Endothelial cell of umbilical vein (primary cell): ENCODE measurements at regions not wholly inside any gene's neighbourhood (a gene's known extent, or its start where the extent isn't known, plus 50 kb on each side); places are given as distances from the start of the nearest gene placed in this dataset.

Experiments
- BruUV-seq: library from RNA; stranded (reverse); fragments of 400-500 nt; replicated peaks from 2 replicates; lab custom pipeline; 2021; lab: Mats Ljungman, UMichigan
- CTCF ChIA-PET: fragments of 300-600, 350-600 bp; sonication (Branson Sonifier 250); formaldehyde crosslinking; loops from one replicate; lab custom pipeline; 2021; ENCODE audit warnings: antibody characterized with exemption, inconsistent platforms; lab: Charles Lee
- POLR2A ChIA-PET: fragments of 300-600, 350-600 bp; sonication (Branson Sonifier 250); formaldehyde crosslinking; loops from one replicate; lab custom pipeline; 2021; ENCODE audit warnings: antibody characterized with exemption, inconsistent platforms; lab: Charles Lee
- DNase-seq: peaks from one replicate; pipeline ENCODE4 v3.0.0-alpha.2; 2011; ENCODE audit warnings: low read depth, low spot score
- FAIRE-seq: peaks from 2 replicates; lab custom pipeline; 2011; peaks lifted over from hg19 to GRCh38; lab: Jason Lieb, UNC
- H2AFZ ChIP-seq: 2 replicates; pipeline ENCODE4 v1.6.0; 2012; ENCODE audit warnings: low read depth, low read length, control low read depth, inconsistent platforms
- H3K27ac ChIP-seq: 2 replicates; pipeline ENCODE4 v1.5.1; 2011; ENCODE audit warnings: low read depth, mild to moderate bottlenecking, control low read depth, low read length, moderate library complexity; ENCODE audit not compliant: insufficient read depth
- H3K27me3 ChIP-seq, 2 experiments: 2 replicates each; pipeline versions ENCODE4 v1.6.0 to v1.6.1; 2011; ENCODE audit warnings: low read length in 2 of 2, mixed read lengths in 1 of 2; ENCODE audit not compliant: control insufficient read depth in 2 of 2, insufficient read depth in 2 of 2
- H3K36me3 ChIP-seq, 2 experiments: 2 replicates in 1 of 2; 3 replicates in 1 of 2; pipeline ENCODE4 v1.5.1; 2011; ENCODE audit warnings: low read length in 2 of 2, mild to moderate bottlenecking in 1 of 2, moderate library complexity in 1 of 2; ENCODE audit not compliant: control insufficient read depth in 2 of 2, insufficient read depth in 2 of 2; ENCODE audit errors: extremely low read depth in 1 of 2
- H3K4me1 ChIP-seq: 3 replicates; pipeline ENCODE4 v1.5.1; 2011; ENCODE audit warnings: mild to moderate bottlenecking, low read length; ENCODE audit not compliant: control insufficient read depth, insufficient read depth; ENCODE audit errors: extremely low read depth
- H3K4me2 ChIP-seq: 2 replicates; pipeline ENCODE4 v1.6.1; 2011; ENCODE audit warnings: low read length, control low read depth, mixed read lengths; ENCODE audit not compliant: insufficient read depth
- H3K4me3 ChIP-seq, 3 experiments: fragments of 200-600 bp in 1 of 3; sonication (generic), shearing (Covaris generic) in 1 of 3; replicated peaks in 1 of 3; 2 replicates each; pipeline ENCODE4 v1.5.1; 2011 to 2016; ENCODE audit warnings: control low read depth in 3 of 3, low read length in 3 of 3, mild to moderate bottlenecking in 2 of 3, inconsistent platforms in 1 of 3, low read depth in 1 of 3, moderate library complexity in 1 of 3; ENCODE audit not compliant: insufficient read depth in 1 of 3
- H3K79me2 ChIP-seq: 2 replicates; pipeline ENCODE4 v1.6.0; 2012; ENCODE audit warnings: low read length, inconsistent platforms; ENCODE audit not compliant: control insufficient read depth, insufficient read depth
- H3K9ac ChIP-seq: replicated peaks from 2 replicates; pipeline ENCODE3; 2011; ENCODE audit warnings: low read length, control low read depth; ENCODE audit not compliant: insufficient read depth; ENCODE audit errors: extremely low read depth
- H3K9me1 ChIP-seq: replicated peaks from 3 replicates; pipeline ENCODE4 v1.6.0; 2011; ENCODE audit warnings: mild to moderate bottlenecking, low read length; ENCODE audit not compliant: control insufficient read depth, insufficient read depth; ENCODE audit errors: extremely low read depth
- H3K9me3 ChIP-seq: replicated peaks from 2 replicates; pipeline ENCODE4 v1.5.1; 2012; ENCODE audit warnings: low read length, inconsistent platforms; ENCODE audit not compliant: control insufficient read depth, insufficient read depth
- H4K20me1 ChIP-seq: replicated peaks from 2 replicates; pipeline ENCODE3; 2011; ENCODE audit warnings: mild to moderate bottlenecking, low read length; ENCODE audit not compliant: control insufficient read depth, insufficient read depth; ENCODE audit errors: extremely low read depth
- EZH2 ChIP-seq: IDR thresholded peaks from 2 replicates; pipeline ENCODE4 v1.6.1; 2012; ENCODE audit warnings: borderline replicate concordance, low read depth, mild to moderate bottlenecking, moderate library complexity, low read length, inconsistent platforms; ENCODE audit not compliant: severe bottlenecking
- FOS ChIP-seq: IDR thresholded peaks from 2 replicates; pipeline ENCODE4 v1.6.1; 2011; ENCODE audit warnings: mild to moderate bottlenecking, low read length, moderate library complexity, borderline replicate concordance; ENCODE audit not compliant: insufficient read depth
- GATA2 ChIP-seq: IDR thresholded peaks from 2 replicates; pipeline ENCODE4 v1.7.0; 2011; ENCODE audit warnings: low read depth, mild to moderate bottlenecking, moderate library complexity, mixed read lengths, low read length; ENCODE audit not compliant: insufficient read length, insufficient read depth
- JUN ChIP-seq: IDR thresholded peaks from 2 replicates; pipeline ENCODE4 v1.6.1; 2011; ENCODE audit warnings: borderline replicate concordance, low read depth; ENCODE audit not compliant: insufficient read length, insufficient read depth
- MYC ChIP-seq: IDR thresholded peaks from one replicate; pipeline ENCODE4 v1.6.1; 2011; ENCODE audit warnings: mild to moderate bottlenecking, low read depth, low read length
- POLR2A ChIP-seq: IDR thresholded peaks from 2 replicates; pipeline ENCODE4 v1.6.1; 2012; ENCODE audit warnings: low read depth, mild to moderate bottlenecking, control low read depth, low read length
- POLR2AphosphoS5 ChIP-seq: IDR thresholded peaks from 2 replicates; pipeline ENCODE4 v1.6.1; 2012; ENCODE audit warnings: low read depth, mild to moderate bottlenecking, control low read depth, low read length, moderate library complexity; ENCODE audit not compliant: insufficient read depth
- dilution Hi-C: fragments of 300-500 bp; cut with MboI; formaldehyde crosslinking; loops from one replicate; pipeline ENCODE4 v1.15.0; 2019; ENCODE audit warnings: low sequenced_read_pairs; ENCODE audit not compliant: extremely low pct_ligation_motif_present
- intact Hi-C: fragments of 100-400 bp; cut with micrococcal nuclease; formaldehyde crosslinking; loops from one replicate; pipeline ENCODE4 v1.10.0; 2022
- TF ChIP-seq, protein P1 (sequence below), 2 donors: IDR thresholded peaks; 1 replicate in 1 of 2; 2 replicates in 1 of 2; pipeline ENCODE4 v1.5.1; 2011; ENCODE audit warnings: low read length in 2 of 2, mild to moderate bottlenecking in 2 of 2, moderate library complexity in 2 of 2, control low read depth in 1 of 2, inconsistent platforms in 1 of 2, low read depth in 1 of 2; ENCODE audit not compliant: insufficient read depth in 1 of 2; ENCODE audit errors: extremely low read depth in 1 of 2
- TF ChIP-seq, protein P2 (sequence below): IDR thresholded peaks from 2 replicates; pipeline ENCODE4 v1.6.1; 2011; ENCODE audit not compliant: insufficient read depth, insufficient read length

DNA sequence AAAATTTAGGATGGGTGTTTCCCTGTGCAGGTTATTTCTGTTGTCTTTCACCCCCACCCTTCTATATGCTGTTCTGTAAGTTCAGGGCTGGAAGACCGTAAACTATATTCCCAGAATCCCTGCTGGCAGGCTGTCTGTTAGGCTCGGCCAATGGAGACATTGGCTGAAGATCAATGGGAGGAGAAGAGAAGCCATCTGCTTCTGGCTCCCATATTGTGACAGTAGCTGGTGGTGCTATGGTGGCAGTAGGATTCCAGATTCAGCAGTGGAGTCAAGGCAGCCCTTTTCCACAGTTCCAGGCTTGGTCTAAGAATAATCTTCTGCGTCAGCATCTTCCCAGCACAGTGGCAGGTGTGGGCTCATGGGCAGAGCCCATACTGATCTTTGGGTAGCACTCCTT lies 226.6 kb downstream of the ABHD5 start:
- ChIA-PET POLR2A (no interaction called here), CTCF (no interaction called here)
- Histone ChIP-seq H3K9me1 (no peaks in the 10 kb centered on the region), H3K9me3 (no peaks in the 10 kb centered on the region), H3K9ac (no peak overlapping the region), H3K4me1 (no peaks in the 10 kb centered on the region), H3K4me2 (no peak overlapping the region), H4K20me1 (no peaks in the 10 kb centered on the region), H3K27ac (no peak overlapping the region), H2AFZ (no peak overlapping the region), H3K79me2 (no peaks in the 10 kb centered on the region), H3K36me3 (no peaks in the 10 kb centered on the region), H3K27me3 (peaks cover 3 to 17% of the 10 kb centered on the region in 2 experiments), H3K4me3 (no peak overlapping the region)
- no TSS peak for BruUV-seq
- intact Hi-C loops, result no loop called here
- dilution Hi-C loops, result no loop called here
- DNase-seq (no peak), FAIRE-seq (no peak)
- no peak for TF ChIP-seq EZH2
- no peak for TF ChIP-seq GATA2
- TF ChIP-seq, protein P1, sequence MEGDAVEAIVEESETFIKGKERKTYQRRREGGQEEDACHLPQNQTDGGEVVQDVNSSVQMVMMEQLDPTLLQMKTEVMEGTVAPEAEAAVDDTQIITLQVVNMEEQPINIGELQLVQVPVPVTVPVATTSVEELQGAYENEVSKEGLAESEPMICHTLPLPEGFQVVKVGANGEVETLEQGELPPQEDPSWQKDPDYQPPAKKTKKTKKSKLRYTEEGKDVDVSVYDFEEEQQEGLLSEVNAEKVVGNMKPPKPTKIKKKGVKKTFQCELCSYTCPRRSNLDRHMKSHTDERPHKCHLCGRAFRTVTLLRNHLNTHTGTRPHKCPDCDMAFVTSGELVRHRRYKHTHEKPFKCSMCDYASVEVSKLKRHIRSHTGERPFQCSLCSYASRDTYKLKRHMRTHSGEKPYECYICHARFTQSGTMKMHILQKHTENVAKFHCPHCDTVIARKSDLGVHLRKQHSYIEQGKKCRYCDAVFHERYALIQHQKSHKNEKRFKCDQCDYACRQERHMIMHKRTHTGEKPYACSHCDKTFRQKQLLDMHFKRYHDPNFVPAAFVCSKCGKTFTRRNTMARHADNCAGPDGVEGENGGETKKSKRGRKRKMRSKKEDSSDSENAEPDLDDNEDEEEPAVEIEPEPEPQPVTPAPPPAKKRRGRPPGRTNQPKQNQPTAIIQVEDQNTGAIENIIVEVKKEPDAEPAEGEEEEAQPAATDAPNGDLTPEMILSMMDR (IDR thresholded peaks at IDR 0.05; ENCODE audit: extremely low read depth in 1 of 2, insufficient read depth in 1 of 2, low read depth in 1 of 2, low read length in 2 of 2), result no peak
- no peak for TF ChIP-seq POLR2AphosphoS5
- TF ChIP-seq FOS, result no peak
- TF ChIP-seq, protein P2, sequence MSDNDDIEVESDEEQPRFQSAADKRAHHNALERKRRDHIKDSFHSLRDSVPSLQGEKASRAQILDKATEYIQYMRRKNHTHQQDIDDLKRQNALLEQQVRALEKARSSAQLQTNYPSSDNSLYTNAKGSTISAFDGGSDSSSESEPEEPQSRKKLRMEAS, result no peak
- TF ChIP-seq MYC, result no peak
- no peak for TF ChIP-seq JUN
- TF ChIP-seq POLR2A, result no peak
